GM12878 (cell line): ENCODE measurements at regions not wholly inside any gene's neighbourhood (a gene's known extent, or its start where the extent isn't known, plus 50 kb on each side); places are given as distances from the start of the nearest gene placed in this dataset.

Experiments used
- EP300 ChIP-seq, 2 experiments: fragments of 150-350 bp in 1 of 2; IDR thresholded peaks; 2 replicates each; pipeline ENCODE4 v1.6.1; 2011 to 2012; ENCODE audit warnings: low read depth in 2 of 2, low read length in 2 of 2, borderline replicate concordance in 1 of 2, improper control_type of control experiment in 1 of 2, inconsistent platforms in 1 of 2; ENCODE audit not compliant: control insufficient read depth in 1 of 2
- EZH2 ChIP-seq: IDR thresholded peaks from 2 replicates; pipeline ENCODE4 v1.6.1; 2012; ENCODE audit warnings: low read depth, mild to moderate bottlenecking, control low read depth, inconsistent platforms, low read length, borderline replicate concordance; ENCODE audit not compliant: control insufficient read depth
- NR2F1 ChIP-seq: fragments of 450-650 bp; conservative IDR thresholded peaks from 2 replicates; pipeline ENCODE4 v1.6.1; 2017; ENCODE audit warnings: mild to moderate bottlenecking
- TBL1XR1 ChIP-seq: IDR thresholded peaks from 2 replicates; pipeline ENCODE4 v1.6.1; 2012; ENCODE audit warnings: low read depth, low read length, improper control_type of control experiment
- TF ChIP-seq, protein P1 (sequence below): IDR thresholded peaks from 2 replicates; pipeline ENCODE4 v1.6.1; 2012; ENCODE audit warnings: mild to moderate bottlenecking, low read depth, low read length

DNA sequence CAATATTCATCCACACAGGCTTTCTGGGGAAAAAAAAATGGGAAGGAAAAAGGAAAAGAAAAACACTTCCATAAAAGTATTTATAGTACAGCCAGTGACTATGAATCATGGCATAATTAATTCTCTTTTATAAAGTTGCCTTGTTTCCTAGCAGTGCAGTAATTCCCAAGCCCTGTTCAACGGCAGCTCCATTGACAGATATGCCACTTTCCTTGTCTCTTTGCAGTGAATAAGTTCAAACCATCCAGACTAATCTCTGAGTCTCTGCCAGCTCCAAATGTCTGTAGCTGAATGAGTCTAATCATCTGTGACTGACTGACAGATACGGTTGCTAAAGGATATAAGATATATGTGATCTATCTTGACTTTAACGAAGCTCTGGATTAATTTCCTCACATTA, 52.9 kb upstream of the KCNJ16 start:
- TF ChIP-seq NR2F1 (no peak), TBL1XR1 (no peak), EP300 (IDR thresholded peaks at IDR 0.05; ENCODE audit: borderline replicate concordance in 1 of 2, control insufficient read depth in 1 of 2, low read depth in 2 of 2, low read length in 2 of 2) (no peak), EZH2 (no peak)
- TF ChIP-seq, protein P1, sequence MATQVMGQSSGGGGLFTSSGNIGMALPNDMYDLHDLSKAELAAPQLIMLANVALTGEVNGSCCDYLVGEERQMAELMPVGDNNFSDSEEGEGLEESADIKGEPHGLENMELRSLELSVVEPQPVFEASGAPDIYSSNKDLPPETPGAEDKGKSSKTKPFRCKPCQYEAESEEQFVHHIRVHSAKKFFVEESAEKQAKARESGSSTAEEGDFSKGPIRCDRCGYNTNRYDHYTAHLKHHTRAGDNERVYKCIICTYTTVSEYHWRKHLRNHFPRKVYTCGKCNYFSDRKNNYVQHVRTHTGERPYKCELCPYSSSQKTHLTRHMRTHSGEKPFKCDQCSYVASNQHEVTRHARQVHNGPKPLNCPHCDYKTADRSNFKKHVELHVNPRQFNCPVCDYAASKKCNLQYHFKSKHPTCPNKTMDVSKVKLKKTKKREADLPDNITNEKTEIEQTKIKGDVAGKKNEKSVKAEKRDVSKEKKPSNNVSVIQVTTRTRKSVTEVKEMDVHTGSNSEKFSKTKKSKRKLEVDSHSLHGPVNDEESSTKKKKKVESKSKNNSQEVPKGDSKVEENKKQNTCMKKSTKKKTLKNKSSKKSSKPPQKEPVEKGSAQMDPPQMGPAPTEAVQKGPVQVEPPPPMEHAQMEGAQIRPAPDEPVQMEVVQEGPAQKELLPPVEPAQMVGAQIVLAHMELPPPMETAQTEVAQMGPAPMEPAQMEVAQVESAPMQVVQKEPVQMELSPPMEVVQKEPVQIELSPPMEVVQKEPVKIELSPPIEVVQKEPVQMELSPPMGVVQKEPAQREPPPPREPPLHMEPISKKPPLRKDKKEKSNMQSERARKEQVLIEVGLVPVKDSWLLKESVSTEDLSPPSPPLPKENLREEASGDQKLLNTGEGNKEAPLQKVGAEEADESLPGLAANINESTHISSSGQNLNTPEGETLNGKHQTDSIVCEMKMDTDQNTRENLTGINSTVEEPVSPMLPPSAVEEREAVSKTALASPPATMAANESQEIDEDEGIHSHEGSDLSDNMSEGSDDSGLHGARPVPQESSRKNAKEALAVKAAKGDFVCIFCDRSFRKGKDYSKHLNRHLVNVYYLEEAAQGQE, result no peak
